Right lung (tissue), 2 donors: ENCODE measurements at regions not wholly inside any gene's neighbourhood (a gene's known extent, or its start where the extent isn't known, plus 50 kb on each side); places are given as distances from the start of the nearest gene placed in this dataset.
"Not testable (repeated sequence)": the region's sequence is repeated elsewhere in the genome, so short reads cannot be mapped to it uniquely, and the experiment has no call there.

Source experiments
- DNase-seq, 2 donors: peaks; one replicate each; pipeline ENCODE4 v3.0.0-alpha.2; 2013

- no peak for DNase-seq
Measured at GRCh38 chr21:15311510-15311909, 246.7 kb upstream of the NRIP1 start.

DNA sequence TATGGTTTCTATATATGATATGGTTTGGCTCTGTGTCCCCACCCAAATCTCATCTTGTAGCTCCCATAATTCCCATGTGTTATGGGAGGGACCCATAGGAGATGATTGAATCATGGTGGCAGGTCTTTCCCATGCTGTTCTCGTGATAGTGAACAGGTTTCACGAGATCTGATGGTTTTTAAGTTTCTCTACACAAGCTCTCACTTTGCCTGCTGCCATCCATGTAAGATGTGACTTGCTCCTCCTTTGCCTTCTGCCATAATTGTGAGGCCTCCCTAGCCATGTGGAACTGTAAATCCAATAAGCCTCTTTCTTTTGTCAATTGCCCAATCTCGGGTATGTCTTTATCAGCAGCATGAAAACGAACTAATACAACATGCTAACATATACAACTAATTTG is 252.2 kb upstream of the NRIP1 start:
- DNase-seq = not testable (repeated sequence)

DNA sequence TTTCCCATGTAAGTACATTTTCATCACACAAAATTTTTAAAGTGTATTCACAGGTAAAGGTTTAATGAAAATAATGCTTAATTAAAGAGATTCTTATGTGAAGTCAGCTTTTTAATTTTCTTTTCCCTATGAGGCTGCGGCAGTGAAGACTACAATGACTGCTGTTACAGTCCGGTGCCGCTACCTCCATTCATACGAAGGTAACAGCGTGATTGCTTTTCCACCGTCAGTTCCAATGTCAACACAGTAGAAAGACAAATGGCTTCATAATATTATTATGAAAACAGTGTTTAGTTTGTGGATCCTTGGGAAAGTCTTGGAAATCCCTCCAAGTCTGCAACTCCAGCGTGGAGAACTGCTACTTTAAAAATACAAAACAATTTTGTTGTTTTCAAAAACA is 254.9 kb upstream of the NRIP1 start:
- no peak for DNase-seq

- no peak for DNase-seq
Measured at GRCh38 chr21:15324542-15324941, 259.7 kb upstream of the NRIP1 start.

DNA sequence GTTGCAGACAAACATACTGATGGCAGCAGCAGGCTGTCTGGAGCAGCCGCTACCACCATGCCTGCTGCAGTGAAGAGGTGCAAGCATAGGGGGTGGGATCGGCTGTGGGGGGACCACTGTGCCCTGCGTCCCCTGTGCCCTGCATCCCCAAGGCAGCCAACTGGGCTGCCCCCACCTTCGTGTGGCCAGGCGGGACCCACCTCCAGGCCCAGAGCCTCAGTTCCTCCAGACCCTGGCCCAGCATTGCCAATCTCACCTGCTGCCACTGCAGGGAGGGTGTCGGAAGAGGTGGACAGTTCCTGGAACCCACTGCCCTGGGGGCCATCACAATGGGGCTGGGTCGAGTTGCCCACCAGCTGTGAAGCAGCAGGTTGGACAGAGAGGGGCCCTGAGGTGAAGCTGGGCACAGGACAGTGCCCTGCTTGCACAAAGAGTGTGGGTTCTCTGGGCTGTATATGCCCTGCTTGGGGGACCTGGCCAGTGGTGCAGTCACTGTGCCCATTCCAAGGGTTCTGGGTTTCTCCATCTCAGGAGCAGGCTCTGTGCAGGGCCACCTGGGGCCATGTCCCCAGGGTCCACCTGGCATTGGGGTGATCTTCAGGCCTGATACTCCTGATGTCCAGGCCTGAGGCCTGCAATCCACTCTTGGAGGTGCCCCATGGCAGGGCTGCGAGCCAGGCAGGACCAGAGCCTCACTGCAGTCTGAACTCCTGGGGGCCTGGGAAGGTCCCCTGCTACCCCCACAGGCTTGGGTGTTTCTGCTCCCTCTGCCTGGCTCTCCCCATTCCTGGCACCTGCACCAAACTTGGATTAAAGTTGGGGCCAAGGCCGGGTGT is 261.4 kb upstream of the NRIP1 start:
- no peak for DNase-seq

DNA sequence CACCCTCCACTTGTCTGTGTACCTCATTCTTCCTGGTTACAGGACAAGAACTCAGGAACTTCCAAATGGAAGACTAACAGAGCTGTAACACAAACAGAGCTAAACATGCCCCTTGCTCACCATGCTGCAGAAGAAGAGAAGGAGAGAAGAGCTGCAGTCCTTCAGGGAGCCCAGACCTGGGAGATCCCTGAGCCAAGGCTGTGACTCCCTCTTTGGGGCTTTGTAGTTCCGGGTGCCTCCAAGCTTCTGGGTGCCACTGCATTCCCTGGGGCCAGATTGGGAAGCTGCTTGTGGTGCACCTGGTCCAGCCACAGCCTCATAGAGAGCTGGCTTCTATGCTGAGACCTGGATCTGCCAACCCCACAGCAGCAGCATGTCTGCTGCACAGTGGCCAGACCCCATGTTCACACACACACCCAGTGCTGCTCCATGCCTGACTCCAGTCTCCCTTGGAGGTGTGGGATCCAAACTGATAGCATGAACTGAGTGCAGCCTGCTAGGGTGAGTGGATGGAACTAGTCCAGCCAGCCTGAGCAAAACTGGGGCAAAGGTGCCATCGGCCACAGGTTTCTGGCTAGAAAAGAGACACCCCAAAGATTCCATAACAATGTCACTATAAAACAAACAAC is 263.0 kb upstream of the NRIP1 start:
- DNase-seq = no peak

- DNase-seq = no peak
Measured at GRCh38 chr21:15329191-15329590, 264.4 kb upstream of the NRIP1 start.

DNA sequence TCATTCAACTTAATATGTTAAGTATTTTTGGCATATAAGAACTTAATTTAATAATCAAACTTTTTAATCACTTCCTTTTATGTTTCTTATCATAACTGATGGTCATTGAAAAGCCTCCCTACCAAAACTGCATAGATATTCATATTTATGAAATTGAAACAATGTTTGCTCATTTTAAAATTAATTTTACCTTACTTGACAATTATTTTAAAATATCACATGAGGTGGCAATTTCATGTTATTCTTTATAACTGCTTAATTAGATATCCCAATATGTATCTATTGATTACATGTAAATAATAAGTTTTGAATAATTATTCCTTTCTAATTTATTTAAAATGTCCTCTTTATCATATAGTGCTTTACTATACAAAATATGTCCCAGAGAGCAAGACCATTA is 266.1 kb upstream of the NRIP1 start:
- no peak for DNase-seq

- DNase-seq = no peak
Measured at GRCh38 chr21:15332572-15332971, 267.8 kb upstream of the NRIP1 start.

GRCh38 chr21:15333136-15333710 is 268.4 kb upstream of the NRIP1 start:
- DNase-seq = no peak

DNA sequence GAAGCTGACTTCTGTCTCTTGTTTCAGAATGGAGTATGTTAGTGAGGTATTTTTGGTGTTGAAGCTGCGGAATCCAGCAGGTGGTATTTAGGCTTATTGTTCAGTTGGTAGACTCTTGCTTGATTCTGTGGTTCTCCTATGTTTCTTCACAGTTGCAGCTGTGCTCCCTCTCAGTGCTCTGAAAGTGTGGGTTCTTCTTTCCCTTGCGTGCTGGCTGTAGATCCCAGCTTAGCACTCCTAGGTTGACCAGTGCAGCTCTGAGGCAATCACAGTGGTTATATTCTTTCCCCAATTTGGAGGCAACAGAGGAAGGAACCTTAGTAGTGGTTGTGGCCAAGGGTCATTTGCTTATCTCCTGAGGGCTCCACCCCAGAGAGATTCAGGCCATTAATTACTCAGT is 269.2 kb upstream of the NRIP1 start:
- no peak for DNase-seq

DNA sequence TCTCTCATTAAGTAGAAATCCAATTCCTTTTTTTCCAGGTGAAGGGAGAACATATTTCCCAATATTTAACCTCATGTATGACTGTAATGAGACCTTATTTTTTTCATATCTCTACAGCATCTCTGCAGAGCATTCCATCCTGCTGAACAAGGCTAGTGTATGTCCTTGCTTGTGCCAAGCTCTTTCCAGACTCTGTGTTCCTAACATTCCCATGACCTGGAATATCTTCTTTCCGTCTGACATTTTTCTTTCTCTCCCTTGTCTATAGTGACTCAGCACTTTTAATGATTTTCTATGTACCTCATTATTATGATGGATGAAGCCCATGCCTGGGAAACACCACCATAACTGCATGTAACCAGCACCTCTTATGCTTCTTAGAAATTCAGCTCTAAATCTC is 278.3 kb upstream of the NRIP1 start:
- DNase-seq = no peak

DNA sequence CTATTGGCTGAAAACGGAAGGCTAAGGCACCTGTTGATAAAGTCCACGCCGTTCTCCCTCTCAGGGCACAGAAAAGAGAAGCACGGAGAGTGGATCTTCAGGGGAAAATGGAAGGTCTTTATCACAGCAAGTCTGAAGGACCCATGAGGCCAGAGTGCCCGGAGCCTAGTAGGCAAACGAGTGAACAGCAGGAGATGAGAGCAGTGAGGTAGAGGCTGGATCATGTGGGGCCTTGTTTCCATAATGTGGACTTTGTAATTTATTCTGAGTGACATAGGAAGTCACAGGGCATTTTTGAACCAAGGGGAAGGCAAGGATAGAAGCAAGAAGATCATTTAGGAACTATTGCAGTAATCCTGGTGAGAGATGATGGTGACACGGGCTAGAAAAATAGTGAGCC is 287.2 kb upstream of the NRIP1 start:
- DNase-seq = no peak

- no peak for DNase-seq
Measured at GRCh38 chr21:15353546-15353945, 288.7 kb upstream of the NRIP1 start.

DNA sequence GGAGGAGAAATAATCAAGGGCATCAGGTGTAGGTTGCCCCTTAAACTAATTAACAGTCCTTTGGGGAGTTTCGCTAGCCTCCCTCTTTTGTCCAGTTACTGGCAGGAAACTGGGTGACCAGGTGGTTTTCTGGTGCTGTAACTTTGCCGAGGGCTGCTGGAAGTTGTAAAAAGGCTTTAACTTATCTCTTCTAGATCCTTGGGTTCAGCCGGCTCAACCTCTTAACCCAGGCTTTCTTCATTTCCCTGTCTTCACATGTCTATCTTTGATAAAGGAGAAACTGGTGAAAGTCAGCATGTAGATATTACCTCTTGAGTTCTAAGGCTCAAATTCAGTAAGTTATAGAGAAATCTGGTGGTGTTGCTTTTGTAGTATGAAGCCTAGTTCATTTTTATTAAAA is 289.7 kb upstream of the NRIP1 start:
- DNase-seq = no peak

DNA sequence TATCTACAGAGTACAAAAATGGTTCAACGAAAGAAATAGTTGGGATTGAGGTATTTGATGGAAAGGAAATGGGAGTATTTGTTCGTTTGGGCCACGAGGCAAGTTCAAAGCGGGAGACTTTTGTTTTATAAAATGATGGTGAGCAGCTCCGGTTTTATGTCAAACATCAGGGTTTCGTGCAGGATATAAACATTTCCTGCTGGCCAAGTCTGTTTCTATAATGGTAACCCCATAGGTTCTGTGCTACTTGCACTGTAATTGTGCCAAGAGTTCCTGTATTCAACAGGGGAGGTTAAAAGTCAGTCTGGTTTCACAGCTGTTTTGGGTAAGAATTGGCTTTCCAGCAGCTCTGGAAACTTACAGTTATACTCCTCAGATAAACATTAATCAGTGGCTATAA is 290.3 kb upstream of the NRIP1 start:
- DNase-seq = peak in 1 of 2 donors; percentile 9

DNA sequence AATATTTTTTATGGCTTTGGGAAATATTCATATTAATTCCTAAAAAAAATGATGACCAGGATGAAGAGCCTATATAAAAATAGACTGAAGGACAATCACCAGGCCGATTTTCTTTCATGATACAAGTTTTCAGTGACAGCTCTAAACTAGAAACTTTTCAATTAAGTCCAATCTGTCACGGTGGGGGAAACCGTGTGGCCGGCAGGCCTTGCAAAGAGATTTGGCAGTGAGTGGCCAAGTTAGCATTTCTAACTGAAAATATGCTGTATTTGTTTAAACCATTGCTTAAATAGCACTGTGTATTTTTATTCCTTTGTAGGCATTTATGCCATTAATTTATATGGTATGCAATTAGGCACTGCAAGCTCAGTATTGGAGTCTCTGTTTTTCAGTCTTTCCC is 294.5 kb upstream of the NRIP1 start:
- DNase-seq = no peak

DNA sequence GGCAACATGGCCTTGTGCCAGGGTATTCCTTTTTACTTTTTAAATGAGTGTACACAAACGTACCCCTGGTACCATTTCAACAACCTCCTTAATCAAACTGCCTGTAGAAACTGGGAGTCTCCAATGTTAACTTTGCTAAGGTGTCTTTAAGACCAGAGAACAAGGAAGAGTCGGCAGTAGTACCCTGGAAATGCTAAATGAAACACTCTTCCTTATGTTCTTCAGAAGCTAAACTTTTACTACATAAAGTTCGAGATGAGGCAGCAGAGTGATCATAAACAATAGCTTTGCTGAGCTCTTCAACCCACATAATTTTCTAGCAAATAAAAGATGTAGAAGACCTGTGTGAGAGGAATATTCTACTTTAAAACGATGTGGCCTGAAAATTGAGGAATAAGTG is 297.7 kb upstream of the NRIP1 start:
- no peak for DNase-seq

DNA sequence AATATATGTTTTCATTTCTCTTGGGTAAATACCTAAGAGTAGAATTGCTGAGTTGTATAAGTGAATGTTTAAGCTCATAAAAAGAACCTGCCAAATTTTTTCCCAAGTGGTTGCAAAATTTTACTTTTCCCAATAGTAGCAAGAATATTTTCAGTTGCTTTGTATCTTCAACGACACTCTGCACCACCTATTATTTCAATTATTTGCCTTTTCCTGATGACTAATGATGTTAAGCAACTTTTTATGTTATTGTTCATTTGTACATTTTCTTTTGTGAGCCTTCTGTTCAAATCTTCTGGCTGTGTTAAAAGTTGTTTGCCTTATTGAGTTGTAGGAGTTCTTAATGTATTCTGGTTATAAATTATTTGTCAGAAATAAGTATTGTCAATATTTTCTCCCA is 299.1 kb upstream of the NRIP1 start:
- no peak for DNase-seq

DNA sequence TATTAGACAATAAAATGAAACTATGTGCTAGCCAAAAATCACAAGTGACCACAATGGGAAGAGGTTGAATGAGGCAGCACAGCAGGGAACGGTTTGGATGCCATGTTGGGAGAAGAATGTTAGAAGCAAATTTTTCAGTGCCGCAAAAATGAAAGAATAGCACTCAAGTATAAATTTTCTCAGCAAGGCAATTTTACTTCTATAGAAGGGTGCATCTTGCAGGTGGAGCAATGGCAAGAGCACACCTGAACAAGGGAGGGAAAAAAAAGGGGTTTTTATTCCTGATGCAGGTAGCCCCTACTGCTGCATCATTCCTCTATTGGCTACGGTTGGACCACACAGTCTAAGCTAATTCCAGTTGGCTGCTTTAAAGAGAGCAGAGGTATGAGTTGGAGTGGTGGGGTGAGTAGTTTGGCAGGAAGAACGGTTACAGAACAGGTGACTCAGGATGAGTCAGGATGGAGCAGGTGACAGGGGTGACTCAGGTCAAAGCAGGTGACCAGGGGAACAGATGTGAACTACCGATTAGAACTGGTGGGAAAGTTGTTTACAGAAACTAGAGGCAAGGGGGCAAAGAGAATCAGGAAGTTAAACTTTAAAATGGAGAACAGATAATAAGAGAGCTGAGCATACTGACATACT is 301.1 kb upstream of the NRIP1 start:
- no peak for DNase-seq

DNA sequence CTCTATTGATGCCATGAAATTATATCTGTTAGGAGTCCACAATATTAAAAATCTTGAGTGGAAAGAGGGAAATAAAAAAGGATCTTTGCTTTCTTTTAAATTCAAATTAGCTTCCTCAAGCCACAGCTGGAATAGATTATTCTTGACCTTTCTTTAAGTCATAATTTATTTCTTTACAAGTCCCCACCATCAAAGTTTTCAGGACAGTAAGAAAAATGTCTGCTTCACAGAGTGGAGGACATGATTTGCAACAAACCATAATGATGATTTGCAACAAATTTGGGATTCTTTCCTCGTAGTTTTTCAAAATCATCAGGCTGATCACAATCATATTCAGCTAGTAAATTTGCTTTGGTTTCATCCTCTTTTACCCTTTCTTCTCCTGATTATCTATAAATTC is 301.8 kb upstream of the NRIP1 start:
- no peak for DNase-seq

GRCh38 chr21:15367061-15367626 is 302.3 kb upstream of the NRIP1 start:
- DNase-seq = no peak
